Tibial artery (tissue), 4 donors: ENCODE measurements at regions not wholly inside any gene's neighbourhood (a gene's known extent, or its start where the extent isn't known, plus 50 kb on each side); places are given as distances from the start of the nearest gene placed in this dataset.
"Not testable (repeated sequence)": the region's sequence is repeated elsewhere in the genome, so short reads cannot be mapped to it uniquely, and the experiment has no call there.

Source experiments
- DNase-seq, 2 donors: peaks; one replicate each; pipeline ENCODE4 v3.0.0-alpha.2; 2019
- H3K27ac ChIP-seq, 2 donors: fragments of 200-600 bp; sonication (generic) in 1 of 2; 1 replicate in 1 of 2; 2 replicates in 1 of 2; pipeline ENCODE4 v1.5.1; 2018 to 2019; ENCODE audit warnings: mild to moderate bottlenecking in 1 of 2
- H3K27me3 ChIP-seq, 2 donors: fragments of 200-600 bp; sonication (generic) in 1 of 2; one replicate each; pipeline versions ENCODE4 v1.5.1 to v1.6.0; 2016 to 2019
- H3K36me3 ChIP-seq, 3 donors: fragments of 200-600 bp; sonication (generic) in 2 of 3; one replicate each; pipeline ENCODE4 v1.5.1; 2016 to 2019; ENCODE audit warnings: mild to moderate bottlenecking in 2 of 3
- H3K4me1 ChIP-seq, 4 donors: fragments of 200-600 bp; sonication (generic) in 2 of 4; 1 replicate in 3 of 4; 2 replicates in 1 of 4; pipeline ENCODE4 v1.5.1; 2016 to 2019
- H3K4me3 ChIP-seq, 2 donors: fragments of 200-600 bp; sonication (generic) in 1 of 2; 1 replicate in 1 of 2; 2 replicates in 1 of 2; pipeline ENCODE4 v1.5.1; 2018 to 2019; ENCODE audit warnings: mild to moderate bottlenecking in 2 of 2
- H3K9me3 ChIP-seq, 3 donors: fragments of 200-600 bp; sonication (generic) in 1 of 3; one replicate each; pipeline ENCODE4 v1.5.1; 2016 to 2019
- intact Hi-C: fragments of 100-400 bp; cut with DNase I; formaldehyde crosslinking; loops from one replicate; pipeline ENCODE4 v1.15.0; 2023; ENCODE audit warnings: low total_unique reads
- TF ChIP-seq, protein P1 (sequence below), 2 experiments: fragments of 200-600 bp in 1 of 2; fragments of 450-650 bp in 1 of 2; IDR thresholded peaks; one replicate each; pipeline ENCODE4 v1.5.1; 2017 to 2019; ENCODE audit warnings: antibody characterized with exemption in 2 of 2, mild to moderate bottlenecking in 1 of 2, moderate library complexity in 1 of 2

DNA sequence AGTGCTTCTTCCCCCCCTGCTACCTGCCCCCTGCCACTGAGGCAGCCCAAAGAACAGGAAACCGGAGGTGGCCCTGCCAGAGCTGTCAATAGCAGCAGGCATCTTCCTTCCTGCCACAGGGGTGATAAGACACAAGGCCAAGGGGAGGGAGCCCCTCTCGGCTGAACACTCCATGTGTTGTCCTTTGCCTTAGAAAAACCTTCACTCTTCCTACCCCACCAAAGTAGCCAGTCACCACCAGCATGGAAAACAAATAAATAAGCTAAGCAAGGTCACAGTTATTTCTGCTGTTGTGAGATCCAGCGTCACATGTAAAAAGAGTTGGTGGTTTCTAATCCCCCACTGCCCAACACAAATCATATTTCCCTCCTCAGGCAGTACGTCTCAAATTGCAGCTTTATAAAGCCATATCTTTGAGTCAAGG, 104.8 kb upstream of the DPT start:
- H3K27me3 ChIP-seq: no peaks in the 10 kb centered on the region
- TF ChIP-seq, protein P1, sequence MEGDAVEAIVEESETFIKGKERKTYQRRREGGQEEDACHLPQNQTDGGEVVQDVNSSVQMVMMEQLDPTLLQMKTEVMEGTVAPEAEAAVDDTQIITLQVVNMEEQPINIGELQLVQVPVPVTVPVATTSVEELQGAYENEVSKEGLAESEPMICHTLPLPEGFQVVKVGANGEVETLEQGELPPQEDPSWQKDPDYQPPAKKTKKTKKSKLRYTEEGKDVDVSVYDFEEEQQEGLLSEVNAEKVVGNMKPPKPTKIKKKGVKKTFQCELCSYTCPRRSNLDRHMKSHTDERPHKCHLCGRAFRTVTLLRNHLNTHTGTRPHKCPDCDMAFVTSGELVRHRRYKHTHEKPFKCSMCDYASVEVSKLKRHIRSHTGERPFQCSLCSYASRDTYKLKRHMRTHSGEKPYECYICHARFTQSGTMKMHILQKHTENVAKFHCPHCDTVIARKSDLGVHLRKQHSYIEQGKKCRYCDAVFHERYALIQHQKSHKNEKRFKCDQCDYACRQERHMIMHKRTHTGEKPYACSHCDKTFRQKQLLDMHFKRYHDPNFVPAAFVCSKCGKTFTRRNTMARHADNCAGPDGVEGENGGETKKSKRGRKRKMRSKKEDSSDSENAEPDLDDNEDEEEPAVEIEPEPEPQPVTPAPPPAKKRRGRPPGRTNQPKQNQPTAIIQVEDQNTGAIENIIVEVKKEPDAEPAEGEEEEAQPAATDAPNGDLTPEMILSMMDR (IDR thresholded peaks at IDR 0.05): no peak
- no peak overlapping the region for H3K4me3 ChIP-seq
- intact Hi-C loops: no loop called here
- no peaks in the 10 kb centered on the region for H3K4me1 ChIP-seq
- H3K36me3 ChIP-seq: no peaks in the 10 kb centered on the region
- DNase-seq: no peak
- no peaks in the 10 kb centered on the region for H3K9me3 ChIP-seq
- H3K27ac ChIP-seq: no peak overlapping the region

DNA sequence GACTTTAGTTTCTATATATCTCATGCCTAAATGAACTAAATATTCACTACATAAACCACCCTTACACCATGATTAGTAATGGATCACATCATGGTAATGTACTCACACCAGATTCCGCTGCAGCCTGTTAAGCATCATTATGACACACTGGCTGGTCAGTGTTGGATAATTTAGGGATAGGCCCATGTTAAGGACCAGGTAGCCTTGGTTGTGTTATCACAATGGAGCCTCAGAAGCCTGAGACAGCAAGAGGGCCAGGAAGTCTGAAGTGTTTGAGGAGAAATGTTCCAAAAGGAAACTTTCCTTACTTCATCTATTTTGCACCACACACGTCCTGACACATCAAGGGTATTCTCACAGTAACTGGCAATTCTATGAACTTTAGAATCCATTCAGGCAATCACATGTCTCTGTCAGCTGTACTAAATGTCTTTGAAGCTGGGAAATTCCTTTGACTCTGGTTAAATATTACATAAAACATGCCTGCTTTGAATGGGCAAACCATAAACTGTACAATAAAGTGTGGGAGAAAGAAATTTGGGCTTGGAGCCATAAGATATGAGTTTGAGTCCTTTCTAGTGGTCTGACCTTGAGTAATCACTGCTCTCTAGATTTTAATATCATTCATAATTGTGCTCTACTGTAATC, 105.3 kb upstream of the DPT start:
- Histone ChIP-seq H3K4me1 (no peaks in the 10 kb centered on the region), H3K27ac (no peak overlapping the region), H3K9me3 (no peaks in the 10 kb centered on the region), H3K4me3 (no peak overlapping the region), H3K36me3 (no peaks in the 10 kb centered on the region), H3K27me3 (no peaks in the 10 kb centered on the region)
- no peak for DNase-seq
- TF ChIP-seq, protein P1 (IDR thresholded peaks at IDR 0.05): no peak
- intact Hi-C loops: no loop called here

DNA sequence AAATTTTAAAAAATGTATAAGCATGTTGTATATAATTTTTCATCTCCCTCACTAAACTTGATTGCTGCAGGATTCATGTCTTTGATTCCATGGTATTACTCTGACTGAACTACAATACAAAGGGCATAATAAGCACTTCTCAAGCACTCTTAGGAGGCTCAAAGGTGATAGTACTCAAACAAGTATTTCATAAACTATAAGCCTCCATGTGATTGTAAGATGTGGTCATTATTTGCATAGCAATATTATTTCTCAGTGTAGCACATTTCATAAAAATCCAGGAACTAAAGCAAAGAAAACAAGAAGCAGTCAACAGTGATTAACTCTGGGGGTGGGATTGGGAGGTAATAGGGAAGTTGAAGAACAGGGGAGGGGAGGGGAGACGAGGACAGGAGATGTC, 106.2 kb upstream of the DPT start:
- TF ChIP-seq, protein P1 (IDR thresholded peaks at IDR 0.05): no peak
- Histone ChIP-seq H3K9me3 (no peaks in the 10 kb centered on the region), H3K27ac (no peak overlapping the region), H3K4me3 (no peak overlapping the region), H3K4me1 (no peaks in the 10 kb centered on the region), H3K27me3 (no peaks in the 10 kb centered on the region), H3K36me3 (no peaks in the 10 kb centered on the region)
- intact Hi-C loops: no loop called here
- no peak for DNase-seq

DNA sequence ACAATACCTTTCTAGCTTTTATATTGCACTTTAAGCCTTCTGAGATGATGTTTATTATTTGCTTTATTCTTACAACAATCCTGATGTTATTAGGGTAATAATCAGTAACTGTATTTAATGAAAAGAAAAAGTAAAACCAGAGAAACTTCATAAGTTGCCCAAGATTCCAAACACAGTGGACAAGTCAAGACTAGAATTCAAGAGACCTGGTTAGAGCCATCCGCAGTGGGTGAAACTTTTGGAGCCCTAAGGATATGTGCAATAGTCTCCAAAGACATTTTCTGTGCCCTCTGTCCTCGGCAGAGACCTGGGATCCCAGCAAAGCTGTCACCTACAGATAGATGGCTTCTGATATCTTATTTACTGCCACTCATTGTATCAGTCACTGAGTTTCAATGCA, 106.8 kb upstream of the DPT start:
- TF ChIP-seq, protein P1 (IDR thresholded peaks at IDR 0.05): no peak
- H3K9me3 ChIP-seq: no peaks in the 10 kb centered on the region
- no peak overlapping the region for H3K4me3 ChIP-seq
- intact Hi-C loops: no loop called here
- H3K36me3 ChIP-seq: no peaks in the 10 kb centered on the region
- H3K27me3 ChIP-seq: no peaks in the 10 kb centered on the region
- no peak overlapping the region for H3K27ac ChIP-seq
- DNase-seq: no peak
- H3K4me1 ChIP-seq: no peaks in the 10 kb centered on the region

DNA sequence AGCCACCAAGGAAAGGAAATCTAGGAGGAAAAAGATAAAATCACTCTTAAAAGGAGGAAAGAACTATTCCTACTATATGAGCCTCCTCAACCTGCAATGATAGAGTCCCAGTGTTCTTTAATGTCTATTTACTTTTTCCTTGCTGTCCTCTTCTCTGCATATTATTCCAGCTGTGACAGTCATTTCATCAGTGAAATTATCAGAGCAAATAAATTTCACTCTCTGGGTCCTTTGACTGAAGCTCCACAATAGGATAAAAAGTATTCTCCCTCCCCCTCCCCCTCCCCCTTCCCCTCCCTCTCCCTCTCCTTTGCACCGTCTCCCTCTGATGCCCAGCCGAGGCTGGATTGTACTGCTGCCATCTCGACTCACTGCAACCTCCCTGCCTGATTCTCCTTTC, 107.5 kb upstream of the DPT start:
- Histone ChIP-seq H3K9me3 (no peaks in the 10 kb centered on the region), H3K4me1 (no peaks in the 10 kb centered on the region), H3K4me3 (no peak overlapping the region), H3K27ac (no peak overlapping the region), H3K27me3 (no peaks in the 10 kb centered on the region), H3K36me3 (no peaks in the 10 kb centered on the region)
- no peak for DNase-seq
- TF ChIP-seq, protein P1 (IDR thresholded peaks at IDR 0.05): no peak
- intact Hi-C loops: no loop called here

DNA sequence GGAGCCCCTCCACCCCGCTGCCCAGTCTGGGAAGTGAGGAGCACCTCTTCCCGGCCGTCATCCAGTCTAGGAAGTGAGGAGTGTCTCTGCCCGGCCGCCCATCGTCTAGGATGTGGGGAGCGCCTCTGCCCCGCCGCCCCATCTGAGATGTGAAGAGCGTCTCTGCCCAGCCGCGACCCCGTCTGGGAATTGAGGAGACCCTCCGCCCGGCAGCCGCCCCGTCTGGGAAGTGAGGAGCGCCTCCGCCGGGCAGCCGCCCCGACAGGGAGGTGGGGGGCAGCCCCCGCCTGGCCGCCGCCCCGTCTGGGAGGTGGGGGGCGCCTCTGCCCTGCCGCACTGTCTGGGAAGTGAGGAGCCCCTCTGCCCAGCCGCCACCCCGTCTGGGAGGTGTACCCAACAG, 108.2 kb upstream of the DPT start:
- DNase-seq, H3K27me3 ChIP-seq, H3K4me3 ChIP-seq, H3K4me1 ChIP-seq, H3K36me3 ChIP-seq, intact Hi-C loops, H3K9me3 ChIP-seq, H3K27ac ChIP-seq: not testable (repeated sequence)
